ENCODE measurements at regions not wholly inside any gene's neighbourhood (a gene's known extent, or its start where the extent isn't known, plus 50 kb on each side); places are given as distances from the start of the nearest gene placed in this dataset.

DNA sequence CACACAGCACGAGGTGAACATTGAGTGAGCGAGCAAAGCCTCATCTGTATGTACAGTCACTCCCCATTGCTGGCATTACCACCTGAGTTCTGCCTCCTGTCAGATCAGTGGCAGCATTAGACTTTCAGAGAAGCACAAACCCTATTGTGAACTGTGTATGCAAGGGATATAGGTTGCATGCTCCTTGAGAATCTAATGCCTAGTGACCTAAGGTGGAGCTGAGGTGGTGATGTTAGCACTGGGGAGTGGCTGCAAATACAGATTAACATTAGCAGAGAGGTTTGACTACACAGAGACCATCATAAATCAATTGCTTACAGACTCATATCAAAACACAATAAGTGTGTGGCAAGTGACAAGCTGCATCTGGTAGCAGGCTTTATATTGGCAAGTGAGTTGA is 262.5 kb upstream of the ANO5 start:
- TF ChIP-seq, protein P1, sequence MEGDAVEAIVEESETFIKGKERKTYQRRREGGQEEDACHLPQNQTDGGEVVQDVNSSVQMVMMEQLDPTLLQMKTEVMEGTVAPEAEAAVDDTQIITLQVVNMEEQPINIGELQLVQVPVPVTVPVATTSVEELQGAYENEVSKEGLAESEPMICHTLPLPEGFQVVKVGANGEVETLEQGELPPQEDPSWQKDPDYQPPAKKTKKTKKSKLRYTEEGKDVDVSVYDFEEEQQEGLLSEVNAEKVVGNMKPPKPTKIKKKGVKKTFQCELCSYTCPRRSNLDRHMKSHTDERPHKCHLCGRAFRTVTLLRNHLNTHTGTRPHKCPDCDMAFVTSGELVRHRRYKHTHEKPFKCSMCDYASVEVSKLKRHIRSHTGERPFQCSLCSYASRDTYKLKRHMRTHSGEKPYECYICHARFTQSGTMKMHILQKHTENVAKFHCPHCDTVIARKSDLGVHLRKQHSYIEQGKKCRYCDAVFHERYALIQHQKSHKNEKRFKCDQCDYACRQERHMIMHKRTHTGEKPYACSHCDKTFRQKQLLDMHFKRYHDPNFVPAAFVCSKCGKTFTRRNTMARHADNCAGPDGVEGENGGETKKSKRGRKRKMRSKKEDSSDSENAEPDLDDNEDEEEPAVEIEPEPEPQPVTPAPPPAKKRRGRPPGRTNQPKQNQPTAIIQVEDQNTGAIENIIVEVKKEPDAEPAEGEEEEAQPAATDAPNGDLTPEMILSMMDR (conservative IDR thresholded peaks at IDR 0.05 in 1 of 2, IDR thresholded peaks at IDR 0.05 in 1 of 2; ENCODE audit: low read depth in 1 of 2, low read length in 2 of 2), result no peak
- no peak for TF ChIP-seq EZH2 (IDR thresholded peaks at IDR 0.05; ENCODE audit: low read length, missing control alignments)
